ENCODE measurements at regions not wholly inside any gene's neighbourhood (a gene's known extent, or its start where the extent isn't known, plus 50 kb on each side); places are given as distances from the start of the nearest gene placed in this dataset.

GRCh38 chr1:192088496-192088895, 69.8 kb upstream of the RGS18 start:
- TF ChIP-seq CTCF (conservative IDR thresholded peaks at IDR 0.05; ENCODE audit: low read depth, low read length): no peak
- DNase-seq (ENCODE audit: low read depth): no peak
- H3K4me3 ChIP-seq (ENCODE audit: low read length): no peak overlapping the region

GRCh38 chr1:192098001-192098400, 60.3 kb upstream of the RGS18 start:
- no peak overlapping the region for H3K4me3 ChIP-seq (ENCODE audit: low read length)
- DNase-seq (ENCODE audit: low read depth): no peak
- TF ChIP-seq CTCF (conservative IDR thresholded peaks at IDR 0.05; ENCODE audit: low read depth, low read length): no peak

GRCh38 chr1:192099328-192099727, 58.9 kb upstream of the RGS18 start:
- TF ChIP-seq CTCF (conservative IDR thresholded peaks at IDR 0.05; ENCODE audit: low read depth, low read length): no peak
- H3K4me3 ChIP-seq (ENCODE audit: low read length): no peak overlapping the region
- DNase-seq (ENCODE audit: low read depth): no peak

- no peak for DNase-seq (ENCODE audit: low read depth)
- no peak overlapping the region for H3K4me3 ChIP-seq (ENCODE audit: low read length)
- TF ChIP-seq CTCF (conservative IDR thresholded peaks at IDR 0.05; ENCODE audit: low read depth, low read length): no peak
Observed at GRCh38 chr1:192100686-192101468, 57.4 kb upstream of the RGS18 start.

- H3K4me3 ChIP-seq (ENCODE audit: low read length): no peak overlapping the region
- TF ChIP-seq CTCF (conservative IDR thresholded peaks at IDR 0.05; ENCODE audit: low read depth, low read length): no peak
- no peak for DNase-seq (ENCODE audit: low read depth)
Observed at GRCh38 chr1:192104128-192104527, 54.1 kb upstream of the RGS18 start.

GRCh38 chr1:192104852-192105251, 53.4 kb upstream of the RGS18 start:
- no peak overlapping the region for H3K4me3 ChIP-seq (ENCODE audit: low read length)
- no peak for DNase-seq (ENCODE audit: low read depth)
- no peak for TF ChIP-seq CTCF (conservative IDR thresholded peaks at IDR 0.05; ENCODE audit: low read depth, low read length)

- no peak for TF ChIP-seq CTCF (conservative IDR thresholded peaks at IDR 0.05; ENCODE audit: low read depth, low read length)
- no peak for DNase-seq (ENCODE audit: low read depth)
Observed at GRCh38 chr1:192108161-192108560, 50.1 kb upstream of the RGS18 start.

More at GRCh38 chr1:192108161-192108560, 50.1 kb upstream of the RGS18 start:
- no peak overlapping the region for H3K4me3 ChIP-seq (ENCODE audit: low read length)
